HG03159 (cell line): ENCODE measurements at regions not wholly inside any gene's neighbourhood (a gene's known extent, or its start where the extent isn't known, plus 50 kb on each side); places are given as distances from the start of the nearest gene placed in this dataset.
"Not testable (repeated sequence)": the region's sequence is repeated elsewhere in the genome, so short reads cannot be mapped to it uniquely, and the experiment has no call there.

Source experiments
- ATAC-seq: cut with Tn5 transposase; IDR thresholded peaks from one replicate; pipeline ENCODE4 v1.9.1; 2021; ENCODE audit warnings: mild to moderate bottlenecking, moderate library complexity; ENCODE audit not compliant: unreplicated experiment

- no peak for ATAC-seq
Observed at GRCh38 chr9:96133321-96134021, 168.5 kb downstream of the HSD17B3 start.

GRCh38 chr9:96131825-96132224 lies 170.2 kb downstream of the HSD17B3 start:
- no peak for ATAC-seq

GRCh38 chr9:96130970-96131369 lies 171.0 kb downstream of the HSD17B3 start:
- no peak for ATAC-seq

GRCh38 chr9:96129747-96130146 lies 172.2 kb downstream of the HSD17B3 start:
- ATAC-seq, result no peak

- ATAC-seq, result no peak
Observed at GRCh38 chr9:96128880-96129279, 173.1 kb downstream of the HSD17B3 start.

GRCh38 chr9:96126321-96126881 lies 175.6 kb downstream of the HSD17B3 start:
- ATAC-seq, result no peak

- ATAC-seq, result no peak
Observed at GRCh38 chr9:96125624-96126023, 176.4 kb downstream of the HSD17B3 start.

- no peak for ATAC-seq
Observed at GRCh38 chr9:96122751-96123150, 179.2 kb downstream of the HSD17B3 start.

- ATAC-seq, result no peak
Observed at GRCh38 chr9:96122282-96122681, 179.7 kb downstream of the HSD17B3 start.

- ATAC-seq, result no peak
Observed at GRCh38 chr9:96121136-96121535, 180.8 kb downstream of the HSD17B3 start.

GRCh38 chr9:96117398-96118080 lies 184.4 kb downstream of the HSD17B3 start:
- no peak for ATAC-seq

GRCh38 chr9:96116275-96117064 lies 185.5 kb downstream of the HSD17B3 start:
- ATAC-seq, result no peak

GRCh38 chr9:96115836-96116235 lies 186.1 kb downstream of the HSD17B3 start:
- no peak for ATAC-seq

GRCh38 chr9:96113032-96113431 lies 188.9 kb downstream of the HSD17B3 start:
- no peak for ATAC-seq

- no peak for ATAC-seq
Observed at GRCh38 chr9:96109680-96110351, 192.2 kb downstream of the HSD17B3 start.

- ATAC-seq, result no peak
Observed at GRCh38 chr9:96108691-96109380, 193.1 kb downstream of the HSD17B3 start.

- ATAC-seq, result no peak
Observed at GRCh38 chr9:96107436-96107835, 194.5 kb downstream of the HSD17B3 start.

- ATAC-seq, result no peak
Observed at GRCh38 chr9:96100385-96101300, 201.3 kb downstream of the HSD17B3 start.

GRCh38 chr9:96090630-96091029 lies 211.3 kb downstream of the HSD17B3 start:
- ATAC-seq, result not testable (repeated sequence)
